IPS-20b (cell line): ENCODE measurements at regions not wholly inside any gene's neighbourhood (a gene's known extent, or its start where the extent isn't known, plus 50 kb on each side); places are given as distances from the start of the nearest gene placed in this dataset.

Source experiments
- H3K27ac ChIP-seq: one replicate; pipeline ENCODE4 v1.5.1; 2013; ENCODE audit warnings: low read length
- H3K27me3 ChIP-seq: 2 replicates; pipeline ENCODE4 v1.6.1; 2013; ENCODE audit warnings: mild to moderate bottlenecking, low read length, inconsistent platforms; ENCODE audit not compliant: insufficient read depth
- H3K36me3 ChIP-seq: 2 replicates; pipeline ENCODE4 v1.6.1; 2013; ENCODE audit warnings: low read depth, mild to moderate bottlenecking, inconsistent platforms, low read length, moderate library complexity; ENCODE audit not compliant: insufficient read depth
- H3K4me1 ChIP-seq: 2 replicates; pipeline ENCODE4 v1.6.1; 2013; ENCODE audit warnings: mild to moderate bottlenecking, control low read depth, inconsistent platforms, low read length, moderate library complexity; ENCODE audit not compliant: insufficient read depth
- H3K4me3 ChIP-seq: 2 replicates; pipeline ENCODE4 v1.5.1; 2013; ENCODE audit warnings: mild to moderate bottlenecking, low read length, inconsistent platforms
- H3K9ac ChIP-seq: 2 replicates; pipeline ENCODE4 v1.6.1; 2013; ENCODE audit warnings: low read depth, mild to moderate bottlenecking, inconsistent platforms, low read length, moderate library complexity
- H3K9me3 ChIP-seq: 2 replicates; pipeline ENCODE4 v1.6.1; 2013; ENCODE audit warnings: mild to moderate bottlenecking, low read depth, low read length, inconsistent platforms; ENCODE audit not compliant: insufficient read depth

DNA sequence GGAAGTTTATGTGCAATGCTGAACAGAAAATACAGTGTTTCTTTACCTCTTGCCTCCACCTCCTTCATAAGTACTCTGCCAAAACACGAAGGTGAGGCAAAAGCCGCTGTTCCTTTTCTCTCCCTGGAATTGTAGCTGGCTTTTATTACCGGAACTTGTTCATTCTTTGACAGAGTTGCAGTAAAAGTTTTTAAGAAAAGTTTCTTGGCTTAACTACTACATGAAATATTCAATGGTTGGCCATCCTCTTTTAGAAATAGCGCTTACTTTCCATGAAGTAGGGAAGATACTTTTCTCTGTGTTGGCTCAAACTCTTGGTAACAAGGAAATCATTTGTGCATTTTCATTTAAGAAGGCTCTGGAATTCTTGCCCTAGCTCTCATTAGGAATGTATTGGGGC lies 950.7 kb upstream of the FANCL start:
- Histone ChIP-seq H3K9me3 (no peaks in the 10 kb centered on the region), H3K36me3 (no peaks in the 10 kb centered on the region), H3K9ac (no peak overlapping the region), H3K4me3 (no peak overlapping the region), H3K27ac (no peak overlapping the region), H3K4me1 (no peaks in the 10 kb centered on the region), H3K27me3 (no peaks in the 10 kb centered on the region)

DNA sequence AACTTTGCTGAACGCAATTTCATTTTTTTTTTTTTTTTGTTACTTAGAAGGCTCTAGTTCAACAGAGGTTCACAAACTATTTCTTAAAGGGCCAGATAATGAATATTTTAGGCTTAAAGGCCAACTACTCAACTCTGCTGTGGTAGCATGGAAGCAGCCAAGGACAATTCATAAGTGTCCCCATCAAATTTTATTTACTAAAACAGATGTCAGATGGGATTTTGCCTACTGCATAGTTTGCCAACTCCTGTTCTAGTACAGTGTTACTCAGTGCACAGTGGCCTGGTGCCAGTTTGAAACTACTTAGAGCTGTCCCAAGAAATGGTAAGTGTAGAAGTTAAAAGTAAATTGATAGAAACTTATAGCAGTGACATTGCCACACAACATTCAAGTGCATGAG lies 949.4 kb upstream of the FANCL start:
- Histone ChIP-seq H3K27me3 (no peaks in the 10 kb centered on the region), H3K9ac (no peak overlapping the region), H3K27ac (no peak overlapping the region), H3K9me3 (no peaks in the 10 kb centered on the region), H3K4me3 (no peak overlapping the region), H3K36me3 (no peaks in the 10 kb centered on the region), H3K4me1 (no peaks in the 10 kb centered on the region)

- H3K9ac ChIP-seq, result no peak overlapping the region
- no peak overlapping the region for H3K27ac ChIP-seq
- H3K36me3 ChIP-seq, result no peaks in the 10 kb centered on the region
- H3K9me3 ChIP-seq, result no peaks in the 10 kb centered on the region
- no peaks in the 10 kb centered on the region for H3K4me1 ChIP-seq
- no peak overlapping the region for H3K4me3 ChIP-seq
- peaks cover 43% of the 10 kb centered on the region; the same call in 1 of the 2 replicates for H3K27me3 ChIP-seq
Measured at GRCh38 chr2:59184276-59185020, 943.3 kb upstream of the FANCL start.

DNA sequence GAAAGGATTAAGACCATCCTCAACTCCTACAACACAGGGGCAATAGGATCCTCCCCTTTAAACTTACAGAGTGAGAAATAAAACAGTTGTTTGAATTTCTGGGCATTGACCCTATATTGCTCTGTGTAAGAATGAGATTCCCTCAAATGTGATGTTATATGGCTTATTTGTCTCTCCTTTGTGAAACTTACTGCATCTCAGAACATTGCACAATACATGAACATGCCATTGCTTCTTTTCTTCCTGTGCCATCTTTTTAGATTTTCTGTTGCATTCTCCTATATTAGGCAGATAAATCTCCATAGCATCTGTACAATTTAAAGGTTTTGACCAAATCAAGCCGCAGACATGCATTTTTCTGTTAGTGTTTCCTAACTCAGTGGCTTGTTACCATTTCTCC lies 941.9 kb upstream of the FANCL start:
- Histone ChIP-seq H3K4me3 (no peak overlapping the region), H3K4me1 (no peaks in the 10 kb centered on the region), H3K27ac (no peak overlapping the region), H3K9me3 (no peaks in the 10 kb centered on the region), H3K27me3 (peaks cover 43% of the 10 kb centered on the region; the same call in 1 of the 2 replicates), H3K36me3 (no peaks in the 10 kb centered on the region), H3K9ac (no peak overlapping the region)

DNA sequence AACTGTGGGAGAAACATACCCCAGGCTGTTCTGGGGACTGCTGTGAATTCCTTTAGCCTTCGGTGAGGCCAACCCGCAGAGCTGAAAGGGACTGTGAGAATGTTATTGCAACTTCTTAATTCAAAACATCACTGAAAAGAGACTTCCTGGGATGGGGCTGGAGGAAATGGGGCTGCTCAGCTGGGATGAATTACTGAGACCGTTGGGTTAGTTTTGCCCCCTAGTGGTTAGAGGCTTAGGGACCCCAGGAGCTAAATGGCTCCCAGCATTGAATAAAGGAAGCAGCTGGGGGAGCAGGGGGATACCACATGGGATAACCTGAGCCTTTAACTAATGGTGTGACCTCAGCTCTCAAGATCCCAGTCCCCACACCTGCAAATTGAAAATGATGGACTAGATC lies 941.1 kb upstream of the FANCL start:
- H3K27me3 ChIP-seq, result peaks cover 43% of the 10 kb centered on the region; the same call in 1 of the 2 replicates
- no peak overlapping the region for H3K9ac ChIP-seq
- no peak overlapping the region for H3K4me3 ChIP-seq

GRCh38 chr2:59181347-59181746 lies 940.2 kb upstream of the FANCL start:
- Histone ChIP-seq H3K36me3 (no peaks in the 10 kb centered on the region), H3K27ac (no peak overlapping the region), H3K4me1 (no peaks in the 10 kb centered on the region), H3K4me3 (no peak overlapping the region), H3K9me3 (no peaks in the 10 kb centered on the region), H3K9ac (no peak overlapping the region), H3K27me3 (peaks cover 43% of the 10 kb centered on the region; the same call in 1 of the 2 replicates)

More for the DNA sequence above, 941.1 kb upstream of the FANCL start:
- H3K27ac ChIP-seq, result no peak overlapping the region
- H3K9me3 ChIP-seq, result no peaks in the 10 kb centered on the region
- no peaks in the 10 kb centered on the region for H3K36me3 ChIP-seq
- no peaks in the 10 kb centered on the region for H3K4me1 ChIP-seq

DNA sequence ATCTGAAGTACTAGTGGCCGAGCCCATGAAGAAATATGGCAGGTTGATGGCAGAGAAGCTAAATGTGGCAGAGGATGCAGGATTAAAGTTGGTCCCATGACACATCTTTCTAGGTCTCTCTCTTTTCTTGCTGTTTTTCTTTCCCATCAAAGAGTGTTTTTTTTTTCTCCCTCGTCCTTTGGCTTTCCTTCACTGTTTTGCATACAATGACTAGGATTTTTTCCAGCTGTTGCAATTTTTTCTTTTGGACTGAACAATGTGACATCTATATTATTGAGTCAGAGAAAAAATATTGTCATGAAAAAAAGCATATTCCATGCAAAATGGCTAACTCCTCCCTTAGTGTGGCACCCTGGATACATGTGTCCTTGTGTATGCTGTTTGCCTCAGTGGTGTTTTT lies 939.5 kb upstream of the FANCL start:
- Histone ChIP-seq H3K4me1 (no peaks in the 10 kb centered on the region; the same call in 1 of the 2 replicates), H3K4me3 (no peak overlapping the region), H3K36me3 (no peaks in the 10 kb centered on the region), H3K9ac (no peak overlapping the region), H3K27ac (no peak overlapping the region), H3K27me3 (peaks cover 43% of the 10 kb centered on the region; the same call in 1 of the 2 replicates), H3K9me3 (no peaks in the 10 kb centered on the region)

DNA sequence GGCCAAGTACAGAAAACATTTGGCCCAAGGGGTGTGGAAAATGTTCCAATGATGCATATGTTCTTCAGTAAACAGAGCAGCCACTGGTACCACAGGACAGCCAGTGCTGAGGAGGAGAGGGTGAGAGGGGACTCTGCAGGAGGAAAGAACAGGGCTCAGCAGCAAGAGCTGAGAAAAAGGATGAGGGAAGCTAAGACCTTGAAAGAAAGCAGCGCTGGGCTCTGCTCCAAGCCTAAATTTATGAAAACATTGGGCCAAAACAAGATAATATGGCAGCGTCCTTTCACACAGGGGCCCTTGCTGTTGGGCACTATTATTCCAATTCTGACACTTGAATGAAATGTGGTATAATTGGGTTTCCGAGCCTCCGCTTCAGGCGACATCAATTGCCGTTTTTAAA lies 939.0 kb upstream of the FANCL start:
- peaks cover 43% of the 10 kb centered on the region; the same call in 1 of the 2 replicates for H3K27me3 ChIP-seq
- H3K27ac ChIP-seq, result no peak overlapping the region
- H3K36me3 ChIP-seq, result no peaks in the 10 kb centered on the region
- H3K4me3 ChIP-seq, result no peak overlapping the region
- H3K4me1 ChIP-seq, result peaks cover 5% of the 10 kb centered on the region; the same call in 1 of the 2 replicates
- H3K9ac ChIP-seq, result no peak overlapping the region
- H3K9me3 ChIP-seq, result no peaks in the 10 kb centered on the region

GRCh38 chr2:59177748-59178147 lies 936.6 kb upstream of the FANCL start:
- no peak overlapping the region for H3K9ac ChIP-seq
- H3K36me3 ChIP-seq, result no peaks in the 10 kb centered on the region
- no peak overlapping the region for H3K4me3 ChIP-seq
- H3K27ac ChIP-seq, result no peak overlapping the region
- no peaks in the 10 kb centered on the region for H3K9me3 ChIP-seq
- peaks cover 6% of the 10 kb centered on the region; the same call in 1 of the 2 replicates for H3K4me1 ChIP-seq
- peaks cover 27% of the 10 kb centered on the region; the same call in 1 of the 2 replicates for H3K27me3 ChIP-seq

- no peaks in the 10 kb centered on the region for H3K9me3 ChIP-seq
- H3K27ac ChIP-seq, result no peak overlapping the region
- H3K9ac ChIP-seq, result no peak overlapping the region
- peaks cover 6% of the 10 kb centered on the region; the same call in 1 of the 2 replicates for H3K4me1 ChIP-seq
- H3K27me3 ChIP-seq, result peaks cover 19% of the 10 kb centered on the region; the same call in 1 of the 2 replicates
- H3K4me3 ChIP-seq, result no peak overlapping the region
- H3K36me3 ChIP-seq, result no peaks in the 10 kb centered on the region
Measured at GRCh38 chr2:59176737-59177136, 935.6 kb upstream of the FANCL start.

GRCh38 chr2:59174536-59175243 lies 933.6 kb upstream of the FANCL start:
- H3K4me3 ChIP-seq, result no peak overlapping the region
- no peaks in the 10 kb centered on the region for H3K9me3 ChIP-seq
- H3K36me3 ChIP-seq, result no peaks in the 10 kb centered on the region
- H3K27ac ChIP-seq, result no peak overlapping the region
- peaks cover 6% of the 10 kb centered on the region; the same call in 1 of the 2 replicates for H3K4me1 ChIP-seq
- no peaks in the 10 kb centered on the region; the same call in 1 of the 2 replicates for H3K27me3 ChIP-seq
- H3K9ac ChIP-seq, result no peak overlapping the region

DNA sequence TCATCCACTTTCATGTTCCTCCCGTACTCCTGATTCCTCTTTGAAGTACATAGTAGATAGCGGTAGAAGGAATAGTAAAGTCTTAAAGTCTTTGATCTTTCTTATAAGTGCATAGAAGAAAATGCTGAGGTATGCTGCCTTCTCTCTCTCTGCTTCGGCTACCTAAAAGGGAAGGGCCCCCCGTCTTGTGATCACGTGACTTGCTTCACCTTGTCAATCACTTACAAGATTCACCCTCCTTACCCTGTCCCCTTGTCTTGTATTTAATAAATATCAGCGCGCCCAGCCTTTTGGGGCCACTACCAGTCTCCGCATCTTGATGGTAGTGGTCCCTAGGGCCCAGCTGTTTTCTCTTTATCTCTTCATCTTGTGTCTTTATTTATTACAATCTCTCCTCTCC lies 932.2 kb upstream of the FANCL start:
- H3K9ac ChIP-seq, result no peak overlapping the region
- H3K9me3 ChIP-seq, result no peaks in the 10 kb centered on the region
- H3K27me3 ChIP-seq, result no peaks in the 10 kb centered on the region
- no peak overlapping the region for H3K4me3 ChIP-seq
- H3K4me1 ChIP-seq, result peaks cover 6% of the 10 kb centered on the region; the same call in 1 of the 2 replicates
- no peaks in the 10 kb centered on the region for H3K36me3 ChIP-seq
- H3K27ac ChIP-seq, result no peak overlapping the region
